GM12875 (cell line): ENCODE measurements at regions not wholly inside any gene's neighbourhood (a gene's known extent, or its start where the extent isn't known, plus 50 kb on each side); places are given as distances from the start of the nearest gene placed in this dataset.

Source experiments
- H3K4me3 ChIP-seq: one replicate; pipeline ENCODE4 v1.5.1; 2011; ENCODE audit warnings: low read depth, low read length, control low read depth
- CTCF ChIP-seq: IDR thresholded peaks from 2 replicates; pipeline ENCODE4 v1.5.1; 2011; ENCODE audit warnings: low read depth, mild to moderate bottlenecking, control low read depth, inconsistent platforms, low read length, moderate library complexity, borderline replicate concordance; ENCODE audit not compliant: insufficient read depth

GRCh38 chr20:11017446-11017845, 343.6 kb upstream of the JAG1 start:
- H3K4me3 ChIP-seq: no peak overlapping the region
- no peak for TF ChIP-seq CTCF

- H3K4me3 ChIP-seq: no peak overlapping the region
- no peak for TF ChIP-seq CTCF
Observed at GRCh38 chr20:11018668-11019170, 344.9 kb upstream of the JAG1 start.

- TF ChIP-seq CTCF: no peak
- no peak overlapping the region for H3K4me3 ChIP-seq
Observed at GRCh38 chr20:11020712-11021111, 346.9 kb upstream of the JAG1 start.

- no peak for TF ChIP-seq CTCF
- H3K4me3 ChIP-seq: no peak overlapping the region
Observed at GRCh38 chr20:11027224-11027623, 353.4 kb upstream of the JAG1 start.

- no peak overlapping the region for H3K4me3 ChIP-seq
- no peak for TF ChIP-seq CTCF
Observed at GRCh38 chr20:11030351-11030750, 356.6 kb upstream of the JAG1 start.

- TF ChIP-seq CTCF: no peak
- no peak overlapping the region for H3K4me3 ChIP-seq
Observed at GRCh38 chr20:11031300-11031699, 357.5 kb upstream of the JAG1 start.

- no peak for TF ChIP-seq CTCF
- H3K4me3 ChIP-seq: no peak overlapping the region
Observed at GRCh38 chr20:11032611-11033010, 358.8 kb upstream of the JAG1 start.
